Fibroblast of lung (primary cell): ENCODE measurements at regions not wholly inside any gene's neighbourhood (a gene's known extent, or its start where the extent isn't known, plus 50 kb on each side); places are given as distances from the start of the nearest gene placed in this dataset.

Experiments
- DNase-seq, 2 donors: peaks; one replicate each; pipeline versions ENCODE4 v3.0.0 to v3.0.0-alpha.2; 2010; ENCODE audit warnings: low read depth in 2 of 2
- H2AFZ ChIP-seq: 2 replicates; pipeline ENCODE4 v1.5.1; 2012; ENCODE audit warnings: low read length, control low read depth, inconsistent platforms
- H3K27ac ChIP-seq: 2 replicates; pipeline ENCODE4 v1.5.1; 2011; ENCODE audit warnings: low read length, control low read depth; ENCODE audit not compliant: insufficient read depth
- H3K27me3 ChIP-seq: 2 replicates; pipeline ENCODE4 v1.5.1; 2011; ENCODE audit warnings: mild to moderate bottlenecking, low read length; ENCODE audit not compliant: control insufficient read depth, insufficient read depth
- H3K36me3 ChIP-seq: 2 replicates; pipeline ENCODE4 v1.5.1; 2011; ENCODE audit warnings: low read length; ENCODE audit not compliant: control insufficient read depth, insufficient read depth
- H3K4me1 ChIP-seq: 2 replicates; pipeline ENCODE4 v1.5.1; 2011; ENCODE audit warnings: low read length; ENCODE audit not compliant: control insufficient read depth, insufficient read depth; ENCODE audit errors: extremely low read depth
- H3K4me2 ChIP-seq: 2 replicates; pipeline ENCODE4 v1.5.1; 2011; ENCODE audit warnings: low read length, control low read depth; ENCODE audit not compliant: insufficient read depth; ENCODE audit errors: extremely low read depth
- H3K4me3 ChIP-seq, 4 experiments: fragments of 200-600 bp in 1 of 4; sonication (generic) in 1 of 4; replicated peaks in 1 of 4; 2 replicates each; pipeline ENCODE4 v1.5.1; 2011 to 2016; ENCODE audit warnings: low read length in 4 of 4, low read depth in 3 of 4, mild to moderate bottlenecking in 3 of 4, control low read depth in 2 of 4, inconsistent platforms in 1 of 4, mixed read lengths in 1 of 4; ENCODE audit not compliant: insufficient read depth in 1 of 4; ENCODE audit errors: control extremely low read depth in 1 of 4
- H3K79me2 ChIP-seq: 2 replicates; pipeline ENCODE4 v1.5.1; 2012; ENCODE audit warnings: mild to moderate bottlenecking, low read length, inconsistent platforms; ENCODE audit not compliant: control insufficient read depth, insufficient read depth
- H3K9ac ChIP-seq: 2 replicates; pipeline ENCODE4 v1.5.1; 2011; ENCODE audit warnings: mild to moderate bottlenecking, low read length, control low read depth; ENCODE audit not compliant: insufficient read depth
- H3K9me3 ChIP-seq: 2 replicates; pipeline ENCODE4 v1.5.1; 2012; ENCODE audit warnings: low read depth, low read length; ENCODE audit not compliant: control insufficient read depth, insufficient read depth
- H4K20me1 ChIP-seq: 2 replicates; pipeline ENCODE4 v1.5.1; 2011; ENCODE audit warnings: low read length; ENCODE audit not compliant: control insufficient read depth, insufficient read depth; ENCODE audit errors: extremely low read depth
- EZH2 ChIP-seq: IDR thresholded peaks from 2 replicates; pipeline ENCODE4 v1.5.1; 2012; ENCODE audit warnings: low read length, control low read depth, mild to moderate bottlenecking; ENCODE audit errors: missing control alignments
- TF ChIP-seq, protein P1 (sequence below), 2 donors: IDR thresholded peaks in 1 of 2; conservative IDR thresholded peaks in 1 of 2; 1 replicate in 1 of 2; 2 replicates in 1 of 2; pipeline ENCODE4 v1.5.1; 2011 to 2012; ENCODE audit warnings: low read length in 2 of 2, control low read depth in 1 of 2, inconsistent platforms in 1 of 2, low read depth in 1 of 2, mild to moderate bottlenecking in 1 of 2

GRCh38 chrX:13200398-13200797 is 119.5 kb downstream of the ATXN3L start:
- H2AFZ ChIP-seq = no peak overlapping the region
- no peaks in the 10 kb centered on the region for H3K79me2 ChIP-seq
- no peak overlapping the region for H3K9ac ChIP-seq
- no peaks in the 10 kb centered on the region for H4K20me1 ChIP-seq
- no peak overlapping the region for H3K27ac ChIP-seq
- H3K9me3 ChIP-seq = no peaks in the 10 kb centered on the region
- no peaks in the 10 kb centered on the region for H3K36me3 ChIP-seq
- H3K4me1 ChIP-seq = no peaks in the 10 kb centered on the region
- no peak overlapping the region for H3K4me3 ChIP-seq
- H3K27me3 ChIP-seq = no peaks in the 10 kb centered on the region
- TF ChIP-seq, protein P1, sequence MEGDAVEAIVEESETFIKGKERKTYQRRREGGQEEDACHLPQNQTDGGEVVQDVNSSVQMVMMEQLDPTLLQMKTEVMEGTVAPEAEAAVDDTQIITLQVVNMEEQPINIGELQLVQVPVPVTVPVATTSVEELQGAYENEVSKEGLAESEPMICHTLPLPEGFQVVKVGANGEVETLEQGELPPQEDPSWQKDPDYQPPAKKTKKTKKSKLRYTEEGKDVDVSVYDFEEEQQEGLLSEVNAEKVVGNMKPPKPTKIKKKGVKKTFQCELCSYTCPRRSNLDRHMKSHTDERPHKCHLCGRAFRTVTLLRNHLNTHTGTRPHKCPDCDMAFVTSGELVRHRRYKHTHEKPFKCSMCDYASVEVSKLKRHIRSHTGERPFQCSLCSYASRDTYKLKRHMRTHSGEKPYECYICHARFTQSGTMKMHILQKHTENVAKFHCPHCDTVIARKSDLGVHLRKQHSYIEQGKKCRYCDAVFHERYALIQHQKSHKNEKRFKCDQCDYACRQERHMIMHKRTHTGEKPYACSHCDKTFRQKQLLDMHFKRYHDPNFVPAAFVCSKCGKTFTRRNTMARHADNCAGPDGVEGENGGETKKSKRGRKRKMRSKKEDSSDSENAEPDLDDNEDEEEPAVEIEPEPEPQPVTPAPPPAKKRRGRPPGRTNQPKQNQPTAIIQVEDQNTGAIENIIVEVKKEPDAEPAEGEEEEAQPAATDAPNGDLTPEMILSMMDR (conservative IDR thresholded peaks at IDR 0.05 in 1 of 2, IDR thresholded peaks at IDR 0.05 in 1 of 2; ENCODE audit: low read depth in 1 of 2, low read length in 2 of 2) = no peak
- TF ChIP-seq EZH2 = no peak
- no peak overlapping the region for H3K4me2 ChIP-seq
- DNase-seq = no peak

DNA sequence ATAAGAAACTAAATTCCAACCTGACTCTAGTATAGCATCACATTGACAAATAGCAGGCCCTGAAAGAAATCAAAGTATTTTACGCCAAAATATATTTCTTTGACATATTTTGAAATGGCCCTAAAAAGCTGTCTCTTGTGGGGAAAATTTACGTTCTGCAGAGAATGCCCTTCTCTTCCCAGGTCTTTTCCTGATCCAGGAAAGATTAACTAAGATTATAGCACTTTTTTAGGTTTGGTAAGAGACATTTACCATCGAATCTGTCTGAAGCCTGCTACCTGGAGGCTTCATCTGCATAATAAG is 121.1 kb downstream of the ATXN3L start:
- Histone ChIP-seq H3K4me1 (no peaks in the 10 kb centered on the region), H3K36me3 (no peaks in the 10 kb centered on the region), H2AFZ (no peak overlapping the region), H3K4me3 (no peak overlapping the region), H3K27me3 (no peaks in the 10 kb centered on the region), H3K79me2 (no peaks in the 10 kb centered on the region), H4K20me1 (no peaks in the 10 kb centered on the region), H3K9ac (no peak overlapping the region), H3K27ac (no peak overlapping the region), H3K9me3 (no peaks in the 10 kb centered on the region), H3K4me2 (no peak overlapping the region)
- TF ChIP-seq, protein P1 (conservative IDR thresholded peaks at IDR 0.05 in 1 of 2, IDR thresholded peaks at IDR 0.05 in 1 of 2; ENCODE audit: low read depth in 1 of 2, low read length in 2 of 2) = no peak
- TF ChIP-seq EZH2 = no peak
- DNase-seq = no peak

DNA sequence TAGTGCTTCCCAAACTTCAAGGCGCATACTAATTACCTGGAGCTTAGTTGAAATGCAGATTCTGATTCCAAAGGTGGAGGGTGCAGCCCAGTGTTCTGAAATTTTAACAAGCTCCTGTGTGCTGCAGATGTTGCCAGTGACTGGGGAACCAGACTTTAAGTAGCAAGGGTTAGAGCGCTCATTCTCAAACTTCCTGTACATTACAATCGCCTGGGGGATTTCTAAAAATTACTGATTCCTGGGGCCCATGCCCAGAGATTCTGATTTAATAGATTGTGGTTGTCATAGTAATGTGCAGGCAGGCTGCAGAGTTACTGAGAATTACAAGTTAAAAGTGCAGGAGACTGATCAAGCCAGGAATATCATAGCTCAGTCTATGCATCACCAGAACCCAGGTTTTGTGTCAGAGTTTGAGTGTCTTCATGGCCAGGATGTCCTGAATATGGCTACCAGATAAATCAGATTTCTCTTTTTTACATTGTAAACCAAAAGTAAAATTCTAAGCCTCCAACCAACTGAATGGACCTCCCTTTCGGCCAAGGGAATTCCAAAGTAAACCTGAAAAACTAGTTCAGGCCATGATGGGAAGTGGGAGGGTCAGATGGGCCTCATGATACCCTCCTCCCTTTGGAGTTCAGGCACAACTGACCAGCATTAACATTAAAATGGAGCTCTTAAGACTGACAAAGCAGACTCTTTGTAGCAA is 121.6 kb downstream of the ATXN3L start:
- H4K20me1 ChIP-seq = no peaks in the 10 kb centered on the region
- no peaks in the 10 kb centered on the region for H3K9me3 ChIP-seq
- no peak overlapping the region for H3K4me2 ChIP-seq
- DNase-seq = no peak
- H3K4me1 ChIP-seq = no peaks in the 10 kb centered on the region
- H2AFZ ChIP-seq = no peak overlapping the region
- no peak overlapping the region for H3K9ac ChIP-seq
- H3K27ac ChIP-seq = no peak overlapping the region
- no peaks in the 10 kb centered on the region for H3K79me2 ChIP-seq
- H3K4me3 ChIP-seq = no peak overlapping the region
- H3K27me3 ChIP-seq = no peaks in the 10 kb centered on the region
- no peak for TF ChIP-seq EZH2
- TF ChIP-seq, protein P1 (conservative IDR thresholded peaks at IDR 0.05 in 1 of 2, IDR thresholded peaks at IDR 0.05 in 1 of 2; ENCODE audit: low read depth in 1 of 2, low read length in 2 of 2) = no peak
- H3K36me3 ChIP-seq = no peaks in the 10 kb centered on the region
